Neural cell (in vitro differentiated cells): ENCODE measurements at regions not wholly inside any gene's neighbourhood (a gene's known extent, or its start where the extent isn't known, plus 50 kb on each side); places are given as distances from the start of the nearest gene placed in this dataset.

Experiments used
- H2AFZ ChIP-seq: fragments of 200-600, 300-800 bp; sonication (generic), shearing (Covaris generic); 2 replicates; pipeline ENCODE4 v1.6.0; 2014; ENCODE audit warnings: low read depth, mild to moderate bottlenecking, antibody characterized with exemption, low read length, moderate library complexity
- H3F3A ChIP-seq: fragments of 200-600 bp; shearing (Covaris generic); 2 replicates; pipeline ENCODE4 v1.6.1; 2016; ENCODE audit warnings: mild to moderate bottlenecking, moderate library complexity, mixed read lengths, antibody characterized with exemption, low read length; ENCODE audit not compliant: insufficient read depth, poor library complexity, severe bottlenecking
- H3K27ac ChIP-seq: fragments of 200-600, 300-800 bp; sonication (generic), shearing (Covaris generic); 2 replicates; pipeline ENCODE4 v1.5.1; 2014; ENCODE audit warnings: mild to moderate bottlenecking, low read length, moderate library complexity
- H3K27me3 ChIP-seq: fragments of 300-800, 200-600 bp; sonication (generic), shearing (Covaris generic); 2 replicates; pipeline ENCODE4 v1.6.0; 2014; ENCODE audit warnings: mild to moderate bottlenecking, low read depth, low read length, moderate library complexity; ENCODE audit not compliant: insufficient read depth
- H3K36me3 ChIP-seq: fragments of 300-800, 200-600 bp; sonication (generic), shearing (Covaris generic); 2 replicates; pipeline ENCODE4 v1.5.1; 2014; ENCODE audit warnings: mild to moderate bottlenecking, antibody characterized with exemption, low read length, moderate library complexity; ENCODE audit not compliant: insufficient read depth
- H3K4me2 ChIP-seq: fragments of 300-800, 200-600 bp; sonication (generic), shearing (Covaris generic); 2 replicates; pipeline ENCODE4 v1.6.0; 2014; ENCODE audit warnings: mild to moderate bottlenecking, low read length
- H3K4me3 ChIP-seq: fragments of 300-800, 200-600 bp; sonication (generic), shearing (Covaris generic); 2 replicates; pipeline ENCODE4 v1.5.1; 2014; ENCODE audit warnings: mild to moderate bottlenecking, low read length, moderate library complexity
- H3K79me2 ChIP-seq: fragments of 200-600 bp; shearing (Covaris generic); replicated peaks from 2 replicates; pipeline ENCODE4 v1.6.0; 2014; ENCODE audit warnings: mild to moderate bottlenecking, low read length, moderate library complexity; ENCODE audit not compliant: insufficient read depth
- H3K9ac ChIP-seq: fragments of 300-800, 200-600 bp; sonication (generic), shearing (Covaris generic); 2 replicates; pipeline ENCODE4 v1.6.1; 2016; ENCODE audit warnings: mild to moderate bottlenecking, low read length, mixed read lengths
- H3K9me2 ChIP-seq: fragments of 200-600 bp; shearing (Covaris generic); 2 replicates; pipeline ENCODE4 v1.6.1; 2016; ENCODE audit warnings: mild to moderate bottlenecking, low read length, mixed read lengths; ENCODE audit not compliant: insufficient read depth
- H3K9me3 ChIP-seq: fragments of 200-600, 300-800 bp; sonication (generic), shearing (Covaris generic); 2 replicates; pipeline ENCODE4 v1.6.1; 2016; ENCODE audit warnings: mild to moderate bottlenecking, mixed run types, low read length, moderate library complexity, mixed read lengths
- H4K20me1 ChIP-seq: fragments of 200-600 bp; shearing (Covaris generic); 2 replicates; pipeline ENCODE4 v1.6.1; 2016; ENCODE audit warnings: mild to moderate bottlenecking, mixed run types; ENCODE audit not compliant: insufficient read depth
- EP300 ChIP-seq: fragments of 450-650 bp; conservative IDR thresholded peaks from 2 replicates; pipeline ENCODE4 v1.6.1; 2014; ENCODE audit warnings: antibody characterized with exemption, mild to moderate bottlenecking, moderate library complexity; ENCODE audit not compliant: poor library complexity, severe bottlenecking
- EZH2 ChIP-seq: fragments of 200-600, 300-800 bp; shearing (Covaris generic), sonication (generic); IDR thresholded peaks from 2 replicates; pipeline ENCODE4 v1.6.1; 2014; ENCODE audit warnings: antibody characterized with exemption, low read length, borderline replicate concordance, mild to moderate bottlenecking; ENCODE audit not compliant: insufficient read depth, poor library complexity, severe bottlenecking
- MXI1 ChIP-seq: fragments of 450-650 bp; conservative IDR thresholded peaks from 2 replicates; pipeline ENCODE4 v1.6.1; 2014; ENCODE audit warnings: antibody characterized with exemption, mild to moderate bottlenecking; ENCODE audit not compliant: poor library complexity, severe bottlenecking
- POLR2AphosphoS5 ChIP-seq: IDR thresholded peaks from 2 replicates; pipeline ENCODE4 v1.6.1; 2012
- RAD21 ChIP-seq: fragments of 450-650 bp; conservative IDR thresholded peaks from 2 replicates; pipeline ENCODE4 v1.6.1; 2014; ENCODE audit warnings: antibody characterized with exemption, mild to moderate bottlenecking, moderate library complexity
- SMC3 ChIP-seq: fragments of 450-650 bp; conservative IDR thresholded peaks from 2 replicates; pipeline ENCODE4 v1.6.1; 2014; ENCODE audit warnings: antibody characterized with exemption, mild to moderate bottlenecking, moderate library complexity; ENCODE audit not compliant: poor library complexity
- TAF1 ChIP-seq: IDR thresholded peaks from 2 replicates; pipeline ENCODE4 v1.6.1; 2012; ENCODE audit warnings: low read depth
- TF ChIP-seq, protein P1 (sequence below): fragments of 450-650 bp; IDR thresholded peaks from 2 replicates; pipeline ENCODE4 v1.5.1; 2014; ENCODE audit warnings: antibody characterized with exemption, mild to moderate bottlenecking, moderate library complexity; ENCODE audit not compliant: poor library complexity, severe bottlenecking
- TF ChIP-seq, protein P2 (sequence below): IDR thresholded peaks from 2 replicates; pipeline ENCODE4 v1.6.1; 2012; ENCODE audit warnings: borderline replicate concordance

DNA sequence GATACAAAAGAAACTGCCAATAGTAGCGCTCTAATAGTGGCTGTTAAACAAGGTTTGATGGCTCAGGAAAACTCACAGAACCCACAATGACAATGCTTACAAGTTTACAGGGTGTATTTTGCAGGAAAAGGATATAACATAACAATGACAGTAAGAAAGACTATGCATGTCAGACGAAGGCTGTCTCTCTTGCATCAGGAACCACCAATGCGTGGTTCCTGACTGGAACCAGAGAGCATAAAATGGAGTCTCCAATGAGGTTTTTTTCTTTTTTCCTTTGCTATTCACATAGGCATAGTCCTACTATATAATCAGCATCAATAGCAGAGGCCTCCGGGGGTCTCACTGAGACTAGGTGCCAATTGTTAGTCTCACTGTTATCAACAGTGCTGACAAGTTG lies 120.4 kb upstream of the STEAP1 start:
- Histone ChIP-seq H3K27me3 (no peaks in the 10 kb centered on the region), H3K4me3 (no peak overlapping the region), H3K27ac (no peak overlapping the region), H3F3A (no peaks in the 10 kb centered on the region), H3K36me3 (no peaks in the 10 kb centered on the region), H2AFZ (no peak overlapping the region), H3K4me2 (no peak overlapping the region), H3K79me2 (no peaks in the 10 kb centered on the region), H3K9me2 (no peaks in the 10 kb centered on the region), H3K9me3 (no peaks in the 10 kb centered on the region), H4K20me1 (no peaks in the 10 kb centered on the region), H3K9ac (no peak overlapping the region)
- TF ChIP-seq EP300 (no peak), SMC3 (no peak), POLR2AphosphoS5 (no peak), EZH2 (no peak), RAD21 (no peak), TAF1 (no peak), MXI1 (no peak)
- TF ChIP-seq, protein P1, sequence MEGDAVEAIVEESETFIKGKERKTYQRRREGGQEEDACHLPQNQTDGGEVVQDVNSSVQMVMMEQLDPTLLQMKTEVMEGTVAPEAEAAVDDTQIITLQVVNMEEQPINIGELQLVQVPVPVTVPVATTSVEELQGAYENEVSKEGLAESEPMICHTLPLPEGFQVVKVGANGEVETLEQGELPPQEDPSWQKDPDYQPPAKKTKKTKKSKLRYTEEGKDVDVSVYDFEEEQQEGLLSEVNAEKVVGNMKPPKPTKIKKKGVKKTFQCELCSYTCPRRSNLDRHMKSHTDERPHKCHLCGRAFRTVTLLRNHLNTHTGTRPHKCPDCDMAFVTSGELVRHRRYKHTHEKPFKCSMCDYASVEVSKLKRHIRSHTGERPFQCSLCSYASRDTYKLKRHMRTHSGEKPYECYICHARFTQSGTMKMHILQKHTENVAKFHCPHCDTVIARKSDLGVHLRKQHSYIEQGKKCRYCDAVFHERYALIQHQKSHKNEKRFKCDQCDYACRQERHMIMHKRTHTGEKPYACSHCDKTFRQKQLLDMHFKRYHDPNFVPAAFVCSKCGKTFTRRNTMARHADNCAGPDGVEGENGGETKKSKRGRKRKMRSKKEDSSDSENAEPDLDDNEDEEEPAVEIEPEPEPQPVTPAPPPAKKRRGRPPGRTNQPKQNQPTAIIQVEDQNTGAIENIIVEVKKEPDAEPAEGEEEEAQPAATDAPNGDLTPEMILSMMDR = no peak
- TF ChIP-seq, protein P2, sequence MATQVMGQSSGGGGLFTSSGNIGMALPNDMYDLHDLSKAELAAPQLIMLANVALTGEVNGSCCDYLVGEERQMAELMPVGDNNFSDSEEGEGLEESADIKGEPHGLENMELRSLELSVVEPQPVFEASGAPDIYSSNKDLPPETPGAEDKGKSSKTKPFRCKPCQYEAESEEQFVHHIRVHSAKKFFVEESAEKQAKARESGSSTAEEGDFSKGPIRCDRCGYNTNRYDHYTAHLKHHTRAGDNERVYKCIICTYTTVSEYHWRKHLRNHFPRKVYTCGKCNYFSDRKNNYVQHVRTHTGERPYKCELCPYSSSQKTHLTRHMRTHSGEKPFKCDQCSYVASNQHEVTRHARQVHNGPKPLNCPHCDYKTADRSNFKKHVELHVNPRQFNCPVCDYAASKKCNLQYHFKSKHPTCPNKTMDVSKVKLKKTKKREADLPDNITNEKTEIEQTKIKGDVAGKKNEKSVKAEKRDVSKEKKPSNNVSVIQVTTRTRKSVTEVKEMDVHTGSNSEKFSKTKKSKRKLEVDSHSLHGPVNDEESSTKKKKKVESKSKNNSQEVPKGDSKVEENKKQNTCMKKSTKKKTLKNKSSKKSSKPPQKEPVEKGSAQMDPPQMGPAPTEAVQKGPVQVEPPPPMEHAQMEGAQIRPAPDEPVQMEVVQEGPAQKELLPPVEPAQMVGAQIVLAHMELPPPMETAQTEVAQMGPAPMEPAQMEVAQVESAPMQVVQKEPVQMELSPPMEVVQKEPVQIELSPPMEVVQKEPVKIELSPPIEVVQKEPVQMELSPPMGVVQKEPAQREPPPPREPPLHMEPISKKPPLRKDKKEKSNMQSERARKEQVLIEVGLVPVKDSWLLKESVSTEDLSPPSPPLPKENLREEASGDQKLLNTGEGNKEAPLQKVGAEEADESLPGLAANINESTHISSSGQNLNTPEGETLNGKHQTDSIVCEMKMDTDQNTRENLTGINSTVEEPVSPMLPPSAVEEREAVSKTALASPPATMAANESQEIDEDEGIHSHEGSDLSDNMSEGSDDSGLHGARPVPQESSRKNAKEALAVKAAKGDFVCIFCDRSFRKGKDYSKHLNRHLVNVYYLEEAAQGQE = no peak

DNA sequence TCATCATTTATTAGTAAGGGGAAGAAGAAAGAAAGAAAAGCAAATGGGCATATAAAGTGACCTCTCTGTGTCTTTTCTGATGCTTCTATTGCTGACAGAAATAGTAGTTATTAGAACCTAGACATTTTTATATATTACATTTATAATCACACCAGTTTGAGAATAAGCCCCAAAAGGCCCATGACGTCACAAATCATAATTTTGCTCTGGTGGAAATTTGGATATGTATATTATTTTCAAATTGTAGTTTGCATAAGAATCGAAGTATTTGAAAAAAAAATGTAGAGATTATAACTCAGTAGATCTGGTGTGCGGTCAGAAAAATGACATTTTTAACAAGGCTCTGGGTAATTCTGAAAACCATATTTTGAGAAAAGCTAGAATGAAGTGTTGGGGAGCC lies 101.2 kb upstream of the STEAP1 start:
- Histone ChIP-seq H3K4me3 (no peak overlapping the region), H3K36me3 (no peaks in the 10 kb centered on the region), H2AFZ (no peak overlapping the region), H3K27ac (no peak overlapping the region), H3K9ac (no peak overlapping the region), H3K27me3 (no peaks in the 10 kb centered on the region), H3K9me3 (no peaks in the 10 kb centered on the region), H3K4me2 (no peak overlapping the region), H3K79me2 (no peaks in the 10 kb centered on the region), H3K9me2 (no peaks in the 10 kb centered on the region), H4K20me1 (no peaks in the 10 kb centered on the region), H3F3A (no peaks in the 10 kb centered on the region)
- TF ChIP-seq, protein P1 = no peak
- no peak for TF ChIP-seq POLR2AphosphoS5
- TF ChIP-seq EZH2 = no peak
- TF ChIP-seq SMC3 = no peak
- TF ChIP-seq EP300 = no peak
- TF ChIP-seq RAD21 = no peak
- TF ChIP-seq MXI1 = no peak
- TF ChIP-seq, protein P2 = no peak
- TF ChIP-seq TAF1 = no peak
